SK-N-SH (cell line): ENCODE measurements at regions not wholly inside any gene's neighbourhood (a gene's known extent, or its start where the extent isn't known, plus 50 kb on each side); places are given as distances from the start of the nearest gene placed in this dataset.

Experiments used
- CTCF ChIA-PET: fragments of 300-600, 350-600 bp; formaldehyde crosslinking; extraction: SDS; loops from one replicate; lab custom pipeline; 2021; lab: Yijun Ruan, JAX
- POLR2A ChIA-PET: fragments of 350-600 bp; sonication (Branson Sonifier 250); formaldehyde crosslinking; extraction: SDS; loops from one replicate; lab custom pipeline; 2020; ENCODE audit warnings: antibody characterized with exemption, inconsistent platforms; lab: Yijun Ruan, JAX
- DNase-seq: peaks from one replicate; pipeline ENCODE4 v3.0.0; 2012
- H2AFZ ChIP-seq: fragments of 200-600 bp; sonication (generic); 2 replicates; pipeline ENCODE4 v1.8.1; 2016; ENCODE audit warnings: antibody characterized with exemption, mild to moderate bottlenecking, low read depth
- H3F3A ChIP-seq: fragments of 200-600 bp; sonication (generic); replicated peaks from 2 replicates; pipeline ENCODE3; 2016; ENCODE audit warnings: antibody characterized with exemption, mild to moderate bottlenecking; ENCODE audit not compliant: insufficient read depth
- H3K27ac ChIP-seq, 2 experiments: fragments of 200-500 bp in 1 of 2; fragments of 200-600 bp in 1 of 2; sonication (Bioruptor generic) in 1 of 2; sonication (generic), shearing (Covaris generic) in 1 of 2; 2 replicates each; pipeline versions ENCODE4 v1.5.1 to v1.6.1; 2014 to 2016; ENCODE audit warnings: low read depth in 2 of 2, inconsistent platforms in 1 of 2, low read length in 1 of 2, mild to moderate bottlenecking in 1 of 2, mixed read lengths in 1 of 2
- H3K27me3 ChIP-seq: fragments of 200-600 bp; sonication (generic), shearing (Covaris generic); 2 replicates; pipeline ENCODE4 v1.6.1; 2016; ENCODE audit warnings: mixed run types; ENCODE audit not compliant: insufficient read depth
- H3K36me3 ChIP-seq, 2 experiments: fragments of 200-500 bp in 1 of 2; fragments of 200-600 bp in 1 of 2; sonication (Bioruptor generic) in 1 of 2; sonication (generic) in 1 of 2; replicated peaks in 1 of 2; 2 replicates each; pipeline versions ENCODE3 to v1.5.1; 2014 to 2016; ENCODE audit warnings: low read length in 1 of 2, mild to moderate bottlenecking in 1 of 2; ENCODE audit not compliant: insufficient read depth in 2 of 2, control insufficient read depth in 1 of 2
- H3K4me1 ChIP-seq, 2 experiments: fragments of 200-500 bp in 1 of 2; fragments of 200-600 bp in 1 of 2; sonication (Bioruptor generic) in 1 of 2; sonication (generic), shearing (Covaris generic) in 1 of 2; 2 replicates each; pipeline versions ENCODE4 v1.5.1 to v1.6.1; 2014 to 2016; ENCODE audit warnings: low read depth in 1 of 2, low read length in 1 of 2, mixed run types in 1 of 2; ENCODE audit not compliant: insufficient read depth in 2 of 2, control insufficient read depth in 1 of 2
- H3K4me2 ChIP-seq: fragments of 200-600 bp; sonication (generic), shearing (Covaris generic); 2 replicates; pipeline ENCODE4 v1.6.1; 2017; ENCODE audit warnings: mixed run types
- H3K4me3 ChIP-seq, 2 experiments: fragments of 200-500 bp in 1 of 2; fragments of 200-600 bp in 1 of 2; sonication (Bioruptor generic) in 1 of 2; sonication (generic), shearing (Covaris generic) in 1 of 2; 2 replicates each; pipeline versions ENCODE4 v1.5.1 to v1.8.1; 2014 to 2016; ENCODE audit warnings: low read depth in 2 of 2, inconsistent platforms in 1 of 2, low read length in 1 of 2, mild to moderate bottlenecking in 1 of 2, mixed read lengths in 1 of 2, moderate library complexity in 1 of 2
- H3K79me2 ChIP-seq: fragments of 200-600 bp; sonication (generic); 2 replicates; pipeline ENCODE4 v1.8.1; 2017; ENCODE audit warnings: mild to moderate bottlenecking; ENCODE audit not compliant: insufficient read depth
- H3K9ac ChIP-seq: fragments of 200-600 bp; sonication (generic); 2 replicates; pipeline ENCODE4 v1.6.1; 2017; ENCODE audit warnings: mixed run types
- H3K9me2 ChIP-seq: fragments of 200-600 bp; sonication (generic); 2 replicates; pipeline ENCODE4 v1.6.1; 2017; ENCODE audit warnings: mixed run types
- H3K9me3 ChIP-seq: fragments of 200-600 bp; sonication (generic); 2 replicates; pipeline ENCODE4 v1.6.1; 2017; ENCODE audit warnings: mixed run types, mild to moderate bottlenecking, moderate library complexity
- H4K20me1 ChIP-seq: fragments of 200-600 bp; sonication (generic); 2 replicates; pipeline ENCODE4 v1.6.1; 2017; ENCODE audit warnings: mild to moderate bottlenecking, mixed run types; ENCODE audit not compliant: insufficient read depth
- EP300 ChIP-seq, 2 experiments: IDR thresholded peaks; 2 replicates each; pipeline versions ENCODE4 v1.4.0 to v1.6.1; 2012; ENCODE audit warnings: borderline replicate concordance in 1 of 2, low read depth in 1 of 2, low read length in 1 of 2
- EZH2phosphoT487 ChIP-seq: fragments of 200-600 bp; sonication (generic); IDR thresholded peaks from 2 replicates; pipeline ENCODE4 v1.6.1; 2017; ENCODE audit warnings: low read depth, mixed run types, mild to moderate bottlenecking, antibody characterized with exemption, moderate library complexity, borderline replicate concordance
- REST ChIP-seq: IDR thresholded peaks from 2 replicates; pipeline ENCODE4 v1.6.1; 2012; ENCODE audit warnings: mild to moderate bottlenecking, low read depth, low read length, moderate library complexity
- USF1 ChIP-seq: IDR thresholded peaks from 2 replicates; pipeline ENCODE4 v1.4.0; 2012; ENCODE audit warnings: low read depth, borderline replicate concordance
- WGBS: methylation state at CpG from one replicate; pipeline ENCODE4 v1.1.6; 2017; ENCODE audit warnings: low lambda C conversion rate; 5-methylcytosine and 5-hydroxymethylcytosine counted together

- no peak for TF ChIP-seq REST
Measured at GRCh38 chr22:17307566-17307965, 61.7 kb upstream of the CECR2 start (continued).

GRCh38 chr22:17305076-17305475 lies 64.2 kb upstream of the CECR2 start:
- POLR2A ChIA-PET: no interaction called here
- H3K9ac ChIP-seq: no peak overlapping the region
- WGBS: 33% methylated on average over 4 of the region's 5 CpGs
- H3K27ac ChIP-seq: no peak overlapping the region
- no peaks in the 10 kb centered on the region for H3K36me3 ChIP-seq
- CTCF ChIA-PET: no interaction called here
- no peak overlapping the region for H3K4me2 ChIP-seq
- TF ChIP-seq REST (no peak), USF1 (no peak), EP300 (IDR thresholded peaks at IDR 0.05; ENCODE audit: borderline replicate concordance in 1 of 2, low read depth in 1 of 2, low read length in 1 of 2) (no peak), EZH2phosphoT487 (no peak)
- H2AFZ ChIP-seq: no peak overlapping the region
- H3K4me1 ChIP-seq: no peaks in the 10 kb centered on the region
- no peaks in the 10 kb centered on the region for H3K79me2 ChIP-seq
- no peaks in the 10 kb centered on the region for H3F3A ChIP-seq
- no peaks in the 10 kb centered on the region for H3K9me3 ChIP-seq
- no peak for DNase-seq
- no peaks in the 10 kb centered on the region for H4K20me1 ChIP-seq
- peaks cover 5% of the 10 kb centered on the region; the same call in 1 of the 2 replicates for H3K27me3 ChIP-seq
- H3K4me3 ChIP-seq: no peak overlapping the region
- no peaks in the 10 kb centered on the region for H3K9me2 ChIP-seq
